H1 (cell line): ENCODE measurements at regions not wholly inside any gene's neighbourhood (a gene's known extent, or its start where the extent isn't known, plus 50 kb on each side); places are given as distances from the start of the nearest gene placed in this dataset.

Source experiments
- CTCF ChIA-PET: fragments of 300-600 bp; sonication (Branson Sonifier 250); formaldehyde crosslinking; loops from one replicate; lab custom pipeline; 2021; ENCODE audit not compliant: partially characterized antibody; lab: Charles Lee
- POLR2A ChIA-PET: fragments of 300-600 bp; sonication (Branson Sonifier 250); formaldehyde crosslinking; loops from one replicate; lab custom pipeline; 2021; ENCODE audit warnings: inconsistent platforms; ENCODE audit not compliant: partially characterized antibody; lab: Charles Lee
- DNase-seq, 2 experiments: peaks; one replicate each; pipeline versions ENCODE4 v3.0.0 to v3.0.0-alpha.2; 2010 to 2022; ENCODE audit warnings: low spot score in 2 of 2, low read depth in 1 of 2, mixed read lengths in 1 of 2
- FAIRE-seq: peaks from 2 replicates; lab custom pipeline; 2011; peaks lifted over from hg19 to GRCh38; lab: Jason Lieb, UNC
- H2AFZ ChIP-seq: 2 replicates; pipeline ENCODE4 v1.8.1; 2012; ENCODE audit warnings: low read length, inconsistent platforms
- H2AK5ac ChIP-seq: 2 replicates; pipeline ENCODE4 v1.6.1; 2013; ENCODE audit warnings: low read depth, low read length
- H2BK120ac ChIP-seq: replicated peaks from 2 replicates; pipeline ENCODE3; 2013; ENCODE audit warnings: low read depth, low read length, inconsistent platforms
- H2BK12ac ChIP-seq: 2 replicates; pipeline ENCODE4 v1.6.1; 2013; ENCODE audit warnings: low read depth, low read length
- H2BK15ac ChIP-seq: 2 replicates; pipeline ENCODE4 v1.6.1; 2013; ENCODE audit warnings: low read length
- H2BK20ac ChIP-seq: 2 replicates; pipeline ENCODE4 v1.6.1; 2013; ENCODE audit warnings: low read length
- H2BK5ac ChIP-seq: 2 replicates; pipeline ENCODE4 v1.6.1; 2013; ENCODE audit warnings: low read depth, low read length
- H3K14ac ChIP-seq: 2 replicates; pipeline ENCODE4 v1.6.1; 2013; ENCODE audit warnings: inconsistent platforms; ENCODE audit not compliant: insufficient read length
- H3K18ac ChIP-seq: 2 replicates; pipeline ENCODE4 v1.6.1; 2013; ENCODE audit warnings: low read length; ENCODE audit errors: extremely low read depth
- H3K23ac ChIP-seq: 2 replicates; pipeline ENCODE4 v1.6.1; 2013; ENCODE audit warnings: inconsistent platforms; ENCODE audit not compliant: insufficient read length
- H3K23me2 ChIP-seq: 2 replicates; pipeline ENCODE4 v1.6.1; 2013; ENCODE audit warnings: low read depth, low read length
- H3K27ac ChIP-seq: 2 replicates; pipeline ENCODE4 v1.6.1; 2011; ENCODE audit warnings: low read depth, low read length, inconsistent platforms
- H3K27me3 ChIP-seq, 4 experiments: replicated peaks in 1 of 4; 1 replicate in 1 of 4; 2 replicates in 3 of 4; pipeline versions ENCODE4 v1.6.1 to v1.8.1; 2011 to 2013; ENCODE audit warnings: low read length in 3 of 4, mild to moderate bottlenecking in 3 of 4, inconsistent platforms in 2 of 4, mixed read lengths in 2 of 4, moderate library complexity in 1 of 4; ENCODE audit not compliant: control insufficient read depth in 3 of 4, insufficient read depth in 3 of 4; ENCODE audit errors: extremely low read depth in 1 of 4
- H3K36me3 ChIP-seq, 4 experiments: 2 replicates each; pipeline versions ENCODE4 v1.6.1 to v1.8.1; 2011 to 2013; ENCODE audit warnings: mild to moderate bottlenecking in 4 of 4, low read length in 3 of 4, moderate library complexity in 2 of 4, control low read depth in 1 of 4, inconsistent platforms in 1 of 4; ENCODE audit not compliant: insufficient read depth in 4 of 4, control insufficient read depth in 2 of 4
- H3K4ac ChIP-seq: replicated peaks from 2 replicates; pipeline ENCODE3; 2013; ENCODE audit warnings: low read length, low read depth, mixed read lengths, inconsistent platforms; ENCODE audit not compliant: insufficient read length
- H3K4me1 ChIP-seq, 4 experiments: replicated peaks in 1 of 4; 1 replicate in 1 of 4; 2 replicates in 3 of 4; pipeline versions ENCODE4 v1.6.1 to v1.8.1; 2011 to 2013; ENCODE audit warnings: low read length in 3 of 4, inconsistent platforms in 2 of 4, mixed read lengths in 1 of 4; ENCODE audit not compliant: insufficient read depth in 4 of 4, control insufficient read depth in 3 of 4
- H3K4me2 ChIP-seq, 2 experiments: 2 replicates each; pipeline versions ENCODE4 v1.6.1 to v1.8.1; 2011 to 2013; ENCODE audit warnings: low read depth in 2 of 2, low read length in 2 of 2, control low read depth in 1 of 2, inconsistent platforms in 1 of 2, mild to moderate bottlenecking in 1 of 2; ENCODE audit not compliant: insufficient read depth in 1 of 2
- H3K4me3 ChIP-seq, 4 experiments: fragments of 200-600, 300-600 bp in 1 of 4; sonication (generic), shearing (Covaris generic), sonication (Bioruptor Twin) in 1 of 4; 2 replicates each; pipeline versions ENCODE4 v1.5.1 to v1.8.1; 2011 to 2016; ENCODE audit warnings: low read length in 4 of 4, low read depth in 3 of 4, control low read depth in 2 of 4, inconsistent platforms in 2 of 4, mild to moderate bottlenecking in 2 of 4, mixed read lengths in 1 of 4, moderate library complexity in 1 of 4; ENCODE audit not compliant: insufficient read depth in 2 of 4; ENCODE audit errors: extremely low read depth in 1 of 4
- H3K56ac ChIP-seq: replicated peaks from 2 replicates; pipeline ENCODE3; 2013; ENCODE audit warnings: low read depth, mild to moderate bottlenecking, mixed read lengths, low read length, inconsistent platforms; ENCODE audit not compliant: insufficient read length
- H3K79me1 ChIP-seq: 2 replicates; pipeline ENCODE4 v1.6.1; 2013; ENCODE audit warnings: low read depth, low read length, control low read depth
- H3K79me2 ChIP-seq, 2 experiments: 2 replicates each; pipeline versions ENCODE4 v1.6.1 to v1.8.1; 2012 to 2013; ENCODE audit warnings: low read length in 2 of 2, mild to moderate bottlenecking in 2 of 2, inconsistent platforms in 1 of 2; ENCODE audit not compliant: insufficient read depth in 2 of 2, control insufficient read depth in 1 of 2
- H3K9ac ChIP-seq, 4 experiments: replicated peaks in 1 of 4; 1 replicate in 1 of 4; 2 replicates in 3 of 4; pipeline versions ENCODE4 v1.6.1 to v1.8.1; 2011 to 2013; ENCODE audit warnings: low read depth in 3 of 4, low read length in 3 of 4, control low read depth in 2 of 4, mild to moderate bottlenecking in 2 of 4, moderate library complexity in 2 of 4, inconsistent platforms in 1 of 4; ENCODE audit errors: extremely low read depth in 1 of 4
- H3K9me3 ChIP-seq, 2 experiments: 2 replicates each; pipeline versions ENCODE4 v1.6.1 to v1.8.1; 2012 to 2013; ENCODE audit warnings: mild to moderate bottlenecking in 2 of 2, moderate library complexity in 2 of 2, control low read depth in 1 of 2, inconsistent platforms in 1 of 2, low read depth in 1 of 2, low read length in 1 of 2, mixed read lengths in 1 of 2; ENCODE audit not compliant: insufficient read depth in 2 of 2
- H4K20me1 ChIP-seq, 2 experiments: replicated peaks in 1 of 2; 2 replicates each; pipeline versions ENCODE3 to v1.8.1; 2011 to 2013; ENCODE audit warnings: inconsistent platforms in 2 of 2, low read length in 2 of 2, mild to moderate bottlenecking in 1 of 2; ENCODE audit not compliant: insufficient read depth in 2 of 2, control insufficient read depth in 1 of 2
- H4K5ac ChIP-seq: 2 replicates; pipeline ENCODE4 v1.6.1; 2013; ENCODE audit warnings: low read length, low read depth, mixed read lengths, inconsistent platforms; ENCODE audit not compliant: insufficient read length
- H4K8ac ChIP-seq: 2 replicates; pipeline ENCODE4 v1.8.0; 2013; ENCODE audit warnings: mild to moderate bottlenecking, moderate library complexity, low read length, inconsistent platforms; ENCODE audit not compliant: insufficient read depth; ENCODE audit errors: extremely low read depth
- H4K91ac ChIP-seq: replicated peaks from 2 replicates; pipeline ENCODE3; 2013; ENCODE audit warnings: low read length, mixed read lengths, inconsistent platforms; ENCODE audit not compliant: insufficient read length
- GABPA ChIP-seq: IDR thresholded peaks from 2 replicates; pipeline ENCODE4 v1.6.1; 2011; ENCODE audit warnings: mild to moderate bottlenecking, low read length, moderate library complexity, borderline replicate concordance; ENCODE audit not compliant: insufficient read depth
- GTF2F1 ChIP-seq: IDR thresholded peaks from 2 replicates; pipeline ENCODE4 v1.6.1; 2012; ENCODE audit warnings: low read depth, low read length, improper control_type of control experiment, borderline replicate concordance
- RXRA ChIP-seq: IDR thresholded peaks from 2 replicates; pipeline ENCODE4 v1.6.1; 2011; ENCODE audit warnings: low read depth, mild to moderate bottlenecking, low read length, moderate library complexity; ENCODE audit not compliant: insufficient read depth
- SIN3A ChIP-seq, 2 experiments: IDR thresholded peaks in 1 of 2; conservative IDR thresholded peaks in 1 of 2; 2 replicates each; pipeline ENCODE4 v1.6.1; 2011 to 2012; ENCODE audit warnings: low read length in 2 of 2, improper control_type of control experiment in 1 of 2, low read depth in 1 of 2, mild to moderate bottlenecking in 1 of 2
- SIX5 ChIP-seq: IDR thresholded peaks from 2 replicates; pipeline ENCODE4 v1.6.1; 2011; ENCODE audit warnings: mild to moderate bottlenecking, low read depth, low read length
- TCF12 ChIP-seq: IDR thresholded peaks from 2 replicates; pipeline ENCODE4 v1.6.1; 2011; ENCODE audit warnings: low read depth, mild to moderate bottlenecking, low read length
- USF2 ChIP-seq: IDR thresholded peaks from 2 replicates; pipeline ENCODE4 v1.6.1; 2011; ENCODE audit warnings: low read length, improper control_type of control experiment
- WGBS, 2 experiments: shearing (Covaris generic) in 1 of 2; methylation state at CpG; one replicate each; pipeline versions ENCODE4 v1.1.6 to v1.1.7; 2013 to 2015; ENCODE audit warnings: low lambda C conversion rate in 2 of 2, mixed read lengths in 2 of 2, inconsistent platforms in 1 of 2, low coverage in 1 of 2, missing lambda C conversion rate in 1 of 2; ENCODE audit not compliant: insufficient replicate concordance in 2 of 2, insufficient coverage in 1 of 2, insufficient read length in 1 of 2; ENCODE audit errors: extremely low coverage in 1 of 2, missing lambda C conversion rate in 1 of 2; 5-methylcytosine and 5-hydroxymethylcytosine counted together

GRCh38 chr4:62676962-62677361 lies 1476.8 kb downstream of the ADGRL3 start:
- Histone ChIP-seq H3K9ac (no peak overlapping the region), H2BK12ac (no peak overlapping the region), H4K20me1 (no peaks in the 10 kb centered on the region), H2BK120ac (no peak overlapping the region), H3K18ac (no peak overlapping the region), H3K23ac (no peak overlapping the region), H3K27ac (no peak overlapping the region), H3K56ac (no peak overlapping the region), H3K9me3 (no peaks in the 10 kb centered on the region), H3K23me2 (no peaks in the 10 kb centered on the region), H4K8ac (no peak overlapping the region), H2BK20ac (no peak overlapping the region), H4K91ac (no peak overlapping the region), H3K4me3 (no peak overlapping the region), H2BK5ac (no peak overlapping the region), H3K4me2 (no peak overlapping the region), H3K4me1 (no peaks in the 10 kb centered on the region), H2AFZ (no peak overlapping the region), H2AK5ac (no peak overlapping the region), H3K4ac (no peak overlapping the region), H3K36me3 (no peaks in the 10 kb centered on the region), H3K14ac (no peak overlapping the region), H3K79me2 (no peaks in the 10 kb centered on the region), H3K27me3 (no peaks in the 10 kb centered on the region), H3K79me1 (no peaks in the 10 kb centered on the region), H4K5ac (no peak overlapping the region), H2BK15ac (no peak overlapping the region)
- ChIA-PET CTCF (no interaction called here), POLR2A (no interaction called here)
- DNase-seq (no peak), FAIRE-seq (no peak)
- TF ChIP-seq RXRA, result no peak
- no peak for TF ChIP-seq GABPA
- TF ChIP-seq SIN3A (conservative IDR thresholded peaks at IDR 0.05 in 1 of 2, IDR thresholded peaks at IDR 0.05 in 1 of 2; ENCODE audit: low read depth in 1 of 2, low read length in 2 of 2), result no peak
- TF ChIP-seq TCF12, result no peak
- TF ChIP-seq SIX5, result no peak
- no peak for TF ChIP-seq GTF2F1
- TF ChIP-seq USF2, result no peak
- 89% methylated on average over 2 of the region's 2 CpGs; no CpG with 5 or more reads in 1 of the 2 experiments for WGBS, 2 experiments
